HEK293 (cell line): ENCODE measurements at regions not wholly inside any gene's neighbourhood (a gene's known extent, or its start where the extent isn't known, plus 50 kb on each side); places are given as distances from the start of the nearest gene placed in this dataset.

Source experiments
- KLF7 ChIP-seq: fragments of 450-650 bp; formaldehyde crosslinking; IDR thresholded peaks from 2 replicates; pipeline ENCODE4 v1.5.1; 2016; ENCODE audit warnings: missing biosample characterization, missing genetic modification characterization, borderline replicate concordance
- ZBTB20 ChIP-seq: fragments of 450-650 bp; formaldehyde crosslinking; IDR thresholded peaks from 2 replicates; pipeline ENCODE4 v1.5.1; 2016; ENCODE audit warnings: missing biosample characterization, missing genetic modification characterization
- ZFHX2 ChIP-seq: fragments of 450-650 bp; formaldehyde crosslinking; conservative IDR thresholded peaks from 2 replicates; pipeline ENCODE4 v1.5.1; 2016; ENCODE audit warnings: missing biosample characterization, missing genetic modification characterization
- ZNF146 ChIP-seq: fragments of 450-650 bp; formaldehyde crosslinking; IDR thresholded peaks from 2 replicates; pipeline ENCODE4 v1.5.1; 2016; ENCODE audit warnings: missing biosample characterization, missing genetic modification characterization
- ZNF335 ChIP-seq: fragments of 450-650 bp; formaldehyde crosslinking; conservative IDR thresholded peaks from 2 replicates; pipeline ENCODE4 v1.5.1; 2016; ENCODE audit warnings: missing biosample characterization, missing genetic modification characterization
- ZNF561 ChIP-seq: fragments of 450-650 bp; IDR thresholded peaks from 2 replicates; pipeline ENCODE4 v1.5.1; 2018; ENCODE audit warnings: missing biosample characterization, missing genetic modification characterization, borderline replicate concordance
- ZNF600 ChIP-seq: fragments of 450-650 bp; formaldehyde crosslinking; IDR thresholded peaks from 2 replicates; pipeline ENCODE4 v1.5.1; 2016; ENCODE audit warnings: missing biosample characterization, missing genetic modification characterization
- ZNF610 ChIP-seq: fragments of 450-650 bp; formaldehyde crosslinking; IDR thresholded peaks from 2 replicates; pipeline ENCODE4 v1.5.1; 2016; ENCODE audit warnings: missing biosample characterization, missing genetic modification characterization, borderline replicate concordance
- TF ChIP-seq, protein P1 (sequence below): fragments of 450-650 bp; formaldehyde crosslinking; IDR thresholded peaks from 2 replicates; pipeline ENCODE4 v1.5.1; 2016; ENCODE audit warnings: missing biosample characterization, missing genetic modification characterization
- TF ChIP-seq, protein P2 (sequence below): fragments of 450-650 bp; formaldehyde crosslinking; IDR thresholded peaks from 2 replicates; pipeline ENCODE4 v1.5.1; 2016; ENCODE audit warnings: missing biosample characterization, missing genetic modification characterization
- TF ChIP-seq, protein P3 (sequence below): fragments of 450-650 bp; formaldehyde crosslinking; IDR thresholded peaks from 2 replicates; pipeline ENCODE4 v1.5.1; 2016; ENCODE audit warnings: missing biosample characterization, missing genetic modification characterization

DNA sequence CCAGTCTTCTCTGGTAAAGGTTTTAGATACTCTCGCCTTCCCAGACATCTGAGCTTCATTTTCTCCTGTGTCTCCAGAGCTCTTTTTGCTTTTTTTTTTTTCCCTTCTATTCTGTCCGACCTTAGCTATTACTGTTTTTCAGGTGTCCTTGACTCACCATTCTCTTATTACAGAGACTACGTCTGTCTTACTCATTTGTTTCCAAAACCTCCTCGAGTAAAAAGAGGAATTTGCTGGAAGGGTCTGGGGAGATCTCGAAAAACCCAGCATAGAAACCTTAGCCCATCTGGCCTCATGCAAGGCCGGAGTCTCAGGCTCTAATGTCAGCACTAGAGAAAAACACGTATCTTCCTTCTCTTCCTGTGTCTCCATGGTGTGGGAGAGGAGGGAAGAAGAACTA lies 109.2 kb upstream of the CARMIL1 start:
- TF ChIP-seq ZNF561 (no peak), KLF7 (tag by site-specific recombination) (no peak), ZNF610 (tag by site-specific recombination) (no peak), ZNF146 (tag by site-specific recombination) (no peak), ZBTB20 (no peak), ZFHX2 (tag by site-specific recombination) (no peak), ZNF335 (tag by site-specific recombination) (no peak), ZNF600 (tag by site-specific recombination) (no peak)
- TF ChIP-seq, protein P1, sequence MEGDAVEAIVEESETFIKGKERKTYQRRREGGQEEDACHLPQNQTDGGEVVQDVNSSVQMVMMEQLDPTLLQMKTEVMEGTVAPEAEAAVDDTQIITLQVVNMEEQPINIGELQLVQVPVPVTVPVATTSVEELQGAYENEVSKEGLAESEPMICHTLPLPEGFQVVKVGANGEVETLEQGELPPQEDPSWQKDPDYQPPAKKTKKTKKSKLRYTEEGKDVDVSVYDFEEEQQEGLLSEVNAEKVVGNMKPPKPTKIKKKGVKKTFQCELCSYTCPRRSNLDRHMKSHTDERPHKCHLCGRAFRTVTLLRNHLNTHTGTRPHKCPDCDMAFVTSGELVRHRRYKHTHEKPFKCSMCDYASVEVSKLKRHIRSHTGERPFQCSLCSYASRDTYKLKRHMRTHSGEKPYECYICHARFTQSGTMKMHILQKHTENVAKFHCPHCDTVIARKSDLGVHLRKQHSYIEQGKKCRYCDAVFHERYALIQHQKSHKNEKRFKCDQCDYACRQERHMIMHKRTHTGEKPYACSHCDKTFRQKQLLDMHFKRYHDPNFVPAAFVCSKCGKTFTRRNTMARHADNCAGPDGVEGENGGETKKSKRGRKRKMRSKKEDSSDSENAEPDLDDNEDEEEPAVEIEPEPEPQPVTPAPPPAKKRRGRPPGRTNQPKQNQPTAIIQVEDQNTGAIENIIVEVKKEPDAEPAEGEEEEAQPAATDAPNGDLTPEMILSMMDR (tag by site-specific recombination) = no peak
- TF ChIP-seq, protein P2, sequence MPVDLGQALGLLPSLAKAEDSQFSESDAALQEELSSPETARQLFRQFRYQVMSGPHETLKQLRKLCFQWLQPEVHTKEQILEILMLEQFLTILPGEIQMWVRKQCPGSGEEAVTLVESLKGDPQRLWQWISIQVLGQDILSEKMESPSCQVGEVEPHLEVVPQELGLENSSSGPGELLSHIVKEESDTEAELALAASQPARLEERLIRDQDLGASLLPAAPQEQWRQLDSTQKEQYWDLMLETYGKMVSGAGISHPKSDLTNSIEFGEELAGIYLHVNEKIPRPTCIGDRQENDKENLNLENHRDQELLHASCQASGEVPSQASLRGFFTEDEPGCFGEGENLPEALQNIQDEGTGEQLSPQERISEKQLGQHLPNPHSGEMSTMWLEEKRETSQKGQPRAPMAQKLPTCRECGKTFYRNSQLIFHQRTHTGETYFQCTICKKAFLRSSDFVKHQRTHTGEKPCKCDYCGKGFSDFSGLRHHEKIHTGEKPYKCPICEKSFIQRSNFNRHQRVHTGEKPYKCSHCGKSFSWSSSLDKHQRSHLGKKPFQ (tag by site-specific recombination) = no peak
- TF ChIP-seq, protein P3, sequence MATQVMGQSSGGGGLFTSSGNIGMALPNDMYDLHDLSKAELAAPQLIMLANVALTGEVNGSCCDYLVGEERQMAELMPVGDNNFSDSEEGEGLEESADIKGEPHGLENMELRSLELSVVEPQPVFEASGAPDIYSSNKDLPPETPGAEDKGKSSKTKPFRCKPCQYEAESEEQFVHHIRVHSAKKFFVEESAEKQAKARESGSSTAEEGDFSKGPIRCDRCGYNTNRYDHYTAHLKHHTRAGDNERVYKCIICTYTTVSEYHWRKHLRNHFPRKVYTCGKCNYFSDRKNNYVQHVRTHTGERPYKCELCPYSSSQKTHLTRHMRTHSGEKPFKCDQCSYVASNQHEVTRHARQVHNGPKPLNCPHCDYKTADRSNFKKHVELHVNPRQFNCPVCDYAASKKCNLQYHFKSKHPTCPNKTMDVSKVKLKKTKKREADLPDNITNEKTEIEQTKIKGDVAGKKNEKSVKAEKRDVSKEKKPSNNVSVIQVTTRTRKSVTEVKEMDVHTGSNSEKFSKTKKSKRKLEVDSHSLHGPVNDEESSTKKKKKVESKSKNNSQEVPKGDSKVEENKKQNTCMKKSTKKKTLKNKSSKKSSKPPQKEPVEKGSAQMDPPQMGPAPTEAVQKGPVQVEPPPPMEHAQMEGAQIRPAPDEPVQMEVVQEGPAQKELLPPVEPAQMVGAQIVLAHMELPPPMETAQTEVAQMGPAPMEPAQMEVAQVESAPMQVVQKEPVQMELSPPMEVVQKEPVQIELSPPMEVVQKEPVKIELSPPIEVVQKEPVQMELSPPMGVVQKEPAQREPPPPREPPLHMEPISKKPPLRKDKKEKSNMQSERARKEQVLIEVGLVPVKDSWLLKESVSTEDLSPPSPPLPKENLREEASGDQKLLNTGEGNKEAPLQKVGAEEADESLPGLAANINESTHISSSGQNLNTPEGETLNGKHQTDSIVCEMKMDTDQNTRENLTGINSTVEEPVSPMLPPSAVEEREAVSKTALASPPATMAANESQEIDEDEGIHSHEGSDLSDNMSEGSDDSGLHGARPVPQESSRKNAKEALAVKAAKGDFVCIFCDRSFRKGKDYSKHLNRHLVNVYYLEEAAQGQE (tag by site-specific recombination) = no peak
